K562 (cell line): ENCODE measurements at regions not wholly inside any gene's neighbourhood (a gene's known extent, or its start where the extent isn't known, plus 50 kb on each side); places are given as distances from the start of the nearest gene placed in this dataset.
A peak's percentile ranks its signal among the peaks of the same experiment; 100 is the strongest.

ENCODE experiments used
- ATAC-seq: fragments of 200-7000 bp; cut with Tn5 transposase; 3 replicates; pipeline ENCODE4 v1.9.1; 2020; ENCODE audit warnings: moderate library complexity
- BruUV-seq: library from RNA; stranded (reverse); fragments of 400-500 nt; replicated peaks from 2 replicates; lab custom pipeline; 2021; lab: Mats Ljungman, UMichigan
- CTCF ChIA-PET: fragments of 300-600 bp; formaldehyde crosslinking; extraction: SDS; loops from one replicate; lab custom pipeline; 2021; ENCODE audit warnings: low intra/inter-chr PET ratio; lab: Yijun Ruan, JAX
- POLR2A ChIA-PET: fragments of 300-600, 350-650 bp; sonication (Branson Sonifier 250); formaldehyde crosslinking; extraction: SDS; loops from one replicate; lab custom pipeline; 2021; ENCODE audit warnings: antibody characterized with exemption, inconsistent platforms; lab: Yijun Ruan, JAX
- DNase-seq, 4 experiments: peaks; one replicate each; pipeline versions ENCODE4 v3.0.0 to v3.0.0-alpha.2; 2011 to 2018; ENCODE audit warnings: low spot score in 3 of 4, mixed read lengths in 3 of 4; ENCODE audit errors: extremely low read depth in 1 of 4
- FAIRE-seq: peaks from 2 replicates; lab custom pipeline; 2011; peaks lifted over from hg19 to GRCh38; lab: Jason Lieb, UNC
- H2AFZ ChIP-seq: 2 replicates; pipeline ENCODE4 v1.6.0; 2011; ENCODE audit warnings: low read depth, low read length, control low read depth, inconsistent platforms
- H3K27ac ChIP-seq: fragments of 200-600 bp; 3 replicates; pipeline ENCODE4 v1.8.0; 2011; ENCODE audit warnings: low read depth, mild to moderate bottlenecking, control low read depth, inconsistent platforms, low read length, moderate library complexity, mixed read lengths; ENCODE audit errors: extremely low read depth
- H3K27me3 ChIP-seq, 2 experiments: fragments of 300-600 bp in 1 of 2; 2 replicates in 1 of 2; 3 replicates in 1 of 2; pipeline versions ENCODE4 v1.6.0 to v1.8.0; 2011; ENCODE audit warnings: inconsistent platforms in 2 of 2, low read length in 2 of 2, mild to moderate bottlenecking in 1 of 2, mixed read lengths in 1 of 2, moderate library complexity in 1 of 2; ENCODE audit not compliant: control insufficient read depth in 2 of 2, insufficient read depth in 2 of 2
- H3K36me3 ChIP-seq: fragments of 300-600 bp; 3 replicates; pipeline ENCODE4 v1.8.0; 2011; ENCODE audit warnings: mild to moderate bottlenecking, low read length, inconsistent platforms; ENCODE audit not compliant: control insufficient read depth, insufficient read depth
- H3K4me1 ChIP-seq, 2 experiments: fragments of 200-600 bp in 1 of 2; replicated peaks in 1 of 2; 2 replicates in 1 of 2; 3 replicates in 1 of 2; pipeline versions ENCODE4 v1.5.1 to v1.8.0; 2011; ENCODE audit warnings: inconsistent platforms in 2 of 2, low read length in 2 of 2, mild to moderate bottlenecking in 1 of 2, mixed read lengths in 1 of 2, moderate library complexity in 1 of 2; ENCODE audit not compliant: control insufficient read depth in 2 of 2, insufficient read depth in 2 of 2
- H3K4me2 ChIP-seq: 2 replicates; pipeline ENCODE4 v1.6.1; 2011; ENCODE audit warnings: low read length, control low read depth, inconsistent platforms, mixed read lengths; ENCODE audit not compliant: insufficient read depth
- H3K4me3 ChIP-seq: fragments of 200-600 bp; sonication (generic), shearing (Covaris generic); 2 replicates; pipeline ENCODE4 v1.5.1; 2016; ENCODE audit warnings: control low read depth, inconsistent platforms
- H3K79me2 ChIP-seq: fragments of 200-600 bp; 3 replicates; pipeline ENCODE4 v1.8.0; 2011; ENCODE audit warnings: low read length, inconsistent platforms; ENCODE audit not compliant: control insufficient read depth, insufficient read depth
- H3K9ac ChIP-seq, 2 experiments: 2 replicates each; pipeline versions ENCODE4 v1.6.0 to v1.6.1; 2011; ENCODE audit warnings: low read depth in 2 of 2, low read length in 2 of 2, control low read depth in 1 of 2, inconsistent platforms in 1 of 2, mild to moderate bottlenecking in 1 of 2, mixed read lengths in 1 of 2; ENCODE audit not compliant: insufficient read depth in 1 of 2
- H3K9me1 ChIP-seq: one replicate; pipeline ENCODE4 v1.6.0; 2011; ENCODE audit warnings: inconsistent platforms, mild to moderate bottlenecking, low read length, moderate library complexity; ENCODE audit not compliant: control insufficient read depth, insufficient read depth
- H3K9me3 ChIP-seq: replicated peaks from 2 replicates; pipeline ENCODE4 v1.5.1; 2011; ENCODE audit warnings: low read depth, low read length, inconsistent platforms; ENCODE audit not compliant: control insufficient read depth, insufficient read depth
- H4K20me1 ChIP-seq: replicated peaks from 2 replicates; pipeline ENCODE4 v1.6.1; 2011; ENCODE audit warnings: low read length, inconsistent platforms, mixed read lengths; ENCODE audit not compliant: control insufficient read depth, insufficient read depth
- ZNF583 ChIP-seq: fragments of 250-450 bp; sonication (Bioruptor Pico); IDR thresholded peaks from 2 replicates; pipeline ENCODE4 v1.4.0; 2020
- WGBS: fragments of 100-300 bp; shearing (Covaris generic); methylation state at CpG from one replicate; pipeline ENCODE4 v1.1.6; 2016; ENCODE audit warnings: low coverage, mixed read lengths; ENCODE audit not compliant: insufficient coverage; ENCODE audit errors: missing lambda C conversion rate; 5-methylcytosine and 5-hydroxymethylcytosine counted together
- in situ Hi-C: fragments of 300-500 bp; cut with MboI; formaldehyde crosslinking; loops from 4 replicates; pipeline ENCODE4 v1.15.0; 2018; ENCODE audit warnings: inconsistent platforms, mixed read lengths
- intact Hi-C: fragments of 100-400 bp; cut with micrococcal nuclease; formaldehyde crosslinking; loops from 2 replicates; pipeline ENCODE4 v1.14.2; 2022
- TF ChIP-seq, protein P1 (sequence below), 2 experiments: fragments of 450-650 bp; IDR thresholded peaks; 2 replicates each; pipeline ENCODE4 v1.6.1; 2016; ENCODE audit warnings: mild to moderate bottlenecking in 2 of 2, borderline replicate concordance in 1 of 2, low read depth in 1 of 2, moderate library complexity in 1 of 2

- H3K4me3 ChIP-seq: no peak overlapping the region
- no peaks in the 10 kb centered on the region for H3K9me3 ChIP-seq
- H3K9me1 ChIP-seq: no peaks in the 10 kb centered on the region
- H3K4me2 ChIP-seq: no peak overlapping the region
- intact Hi-C loops: no loop called here
- no peak for DNase-seq
- no peak for FAIRE-seq
- POLR2A ChIA-PET: no interaction called here
- H3K79me2 ChIP-seq: no peaks in the 10 kb centered on the region
- no peak overlapping the region for H3K9ac ChIP-seq
- no peak for ATAC-seq
- BruUV-seq: no TSS peak
- TF ChIP-seq, protein P1, sequence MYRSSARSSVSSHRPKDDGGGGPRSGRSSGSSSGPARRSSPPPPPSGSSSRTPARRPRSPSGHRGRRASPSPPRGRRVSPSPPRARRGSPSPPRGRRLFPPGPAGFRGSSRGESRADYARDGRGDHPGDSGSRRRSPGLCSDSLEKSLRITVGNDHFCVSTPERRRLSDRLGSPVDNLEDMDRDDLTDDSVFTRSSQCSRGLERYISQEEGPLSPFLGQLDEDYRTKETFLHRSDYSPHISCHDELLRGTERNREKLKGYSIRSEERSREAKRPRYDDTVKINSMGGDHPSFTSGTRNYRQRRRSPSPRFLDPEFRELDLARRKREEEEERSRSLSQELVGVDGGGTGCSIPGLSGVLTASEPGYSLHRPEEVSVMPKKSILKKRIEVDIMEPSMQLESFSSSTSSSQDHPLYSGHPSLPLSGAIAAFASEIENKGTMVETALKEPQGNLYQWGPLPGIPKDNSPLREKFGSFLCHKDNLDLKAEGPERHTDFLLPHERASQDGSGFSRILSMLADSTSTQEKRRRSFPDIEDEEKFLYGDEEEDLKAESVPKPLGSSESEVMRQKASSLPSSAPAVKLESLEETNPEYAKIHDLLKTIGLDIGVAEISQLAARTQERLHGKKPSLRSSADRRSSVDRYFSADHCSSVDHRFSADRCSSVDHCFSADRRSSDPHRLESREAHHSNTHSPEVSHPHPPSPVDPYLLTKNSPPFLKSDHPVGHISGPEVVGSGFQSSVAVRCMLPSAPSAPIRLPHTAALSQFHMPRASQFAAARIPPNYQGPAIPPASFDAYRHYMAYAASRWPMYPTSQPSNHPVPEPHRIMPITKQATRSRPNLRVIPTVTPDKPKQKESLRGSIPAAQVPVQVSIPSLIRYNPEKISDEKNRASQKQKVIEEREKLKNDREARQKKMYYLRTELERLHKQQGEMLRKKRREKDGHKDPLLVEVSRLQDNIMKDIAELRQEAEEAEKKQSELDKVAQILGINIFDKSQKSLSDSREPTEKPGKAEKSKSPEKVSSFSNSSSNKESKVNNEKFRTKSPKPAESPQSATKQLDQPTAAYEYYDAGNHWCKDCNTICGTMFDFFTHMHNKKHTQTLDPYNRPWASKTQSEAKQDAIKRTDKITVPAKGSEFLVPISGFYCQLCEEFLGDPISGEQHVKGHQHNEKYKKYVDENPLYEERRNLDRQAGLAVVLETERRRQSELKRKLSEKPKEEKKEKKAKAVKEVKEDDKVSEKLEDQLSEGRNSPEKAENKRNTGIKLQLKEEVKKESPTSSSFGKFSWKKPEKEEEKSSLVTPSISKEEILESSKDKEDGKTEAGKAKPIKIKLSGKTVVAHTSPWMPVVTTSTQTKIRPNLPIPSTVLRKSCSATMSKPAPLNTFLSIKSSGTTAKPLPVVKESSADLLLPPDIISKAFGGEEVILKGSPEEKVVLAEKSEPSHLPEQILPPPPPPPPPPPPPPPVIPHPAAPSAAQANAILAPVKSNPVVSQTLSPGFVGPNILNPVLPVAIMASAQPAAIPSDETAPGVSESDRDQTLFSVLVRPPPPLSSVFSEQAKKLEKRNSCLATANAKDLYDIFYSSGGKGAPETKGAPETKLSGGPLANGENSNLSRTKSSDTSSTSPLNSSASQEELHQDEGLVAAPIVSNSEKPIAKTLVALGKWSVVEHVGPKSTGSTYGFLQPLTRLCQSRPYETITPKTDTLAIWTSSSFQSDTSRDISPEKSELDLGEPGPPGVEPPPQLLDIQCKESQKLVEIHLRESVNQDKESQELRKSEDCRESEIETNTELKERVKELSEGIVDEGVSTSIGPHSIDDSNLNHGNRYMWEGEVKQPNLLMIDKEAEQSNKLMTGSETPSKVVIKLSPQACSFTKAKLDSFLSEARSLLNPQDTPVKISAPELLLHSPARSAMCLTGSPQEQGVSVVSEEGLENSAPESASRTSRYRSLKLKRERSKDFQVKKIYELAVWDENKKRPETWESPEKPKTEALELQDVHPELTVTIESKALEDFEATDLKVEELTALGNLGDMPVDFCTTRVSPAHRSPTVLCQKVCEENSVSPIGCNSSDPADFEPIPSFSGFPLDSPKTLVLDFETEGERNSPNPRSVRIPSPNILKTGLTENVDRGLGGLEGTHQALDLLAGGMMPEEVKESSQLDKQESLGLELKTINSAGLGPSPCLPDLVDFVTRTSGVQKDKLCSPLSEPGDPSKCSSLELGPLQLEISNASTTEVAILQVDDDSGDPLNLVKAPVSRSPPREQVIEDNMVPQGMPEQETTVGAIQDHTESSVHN (IDR thresholded peaks at IDR 0.05; ENCODE audit: borderline replicate concordance in 1 of 2, low read depth in 1 of 2): no peak
- peak; percentile 92; the same call in 1 of the 2 replicates for TF ChIP-seq ZNF583 (CRISPR knock-in tag)
- TF ChIP-seq, all 486 proteins: peak for 1
- no peaks in the 10 kb centered on the region for H3K36me3 ChIP-seq
- H3K27me3 ChIP-seq: no peaks in the 10 kb centered on the region
- no peaks in the 10 kb centered on the region for H4K20me1 ChIP-seq
- in situ Hi-C loops: no loop called here
- no peak overlapping the region for H2AFZ ChIP-seq
- 0% methylated on average over 1 of the region's 1 CpG for WGBS
- no peaks in the 10 kb centered on the region for H3K4me1 ChIP-seq
- CTCF ChIA-PET: no interaction called here
- H3K27ac ChIP-seq: no peak overlapping the region
These were observed 254.9 kb upstream of the CWC22 start for GRCh38 chr2:180261976-180262375.
